Keratinocyte (primary cell): ENCODE measurements at regions not wholly inside any gene's neighbourhood (a gene's known extent, or its start where the extent isn't known, plus 50 kb on each side); places are given as distances from the start of the nearest gene placed in this dataset.

ENCODE experiments used
- DNase-seq: peaks from one replicate; pipeline ENCODE4 v3.0.0-alpha.2; 2011; ENCODE audit warnings: low read depth, missing footprints, low spot score
- FAIRE-seq: peaks from 2 replicates; lab custom pipeline; 2011; peaks lifted over from hg19 to GRCh38; lab: Jason Lieb, UNC
- H2AFZ ChIP-seq: 2 replicates; pipeline ENCODE4 v1.6.0; 2012; ENCODE audit warnings: low read length, control low read depth, inconsistent platforms; ENCODE audit not compliant: control insufficient read depth
- H3K27ac ChIP-seq: 2 replicates; pipeline ENCODE4 v1.5.1; 2011; ENCODE audit warnings: low read length; ENCODE audit not compliant: control insufficient read depth, insufficient read depth
- H3K27me3 ChIP-seq: 3 replicates; pipeline ENCODE4 v1.6.0; 2011; ENCODE audit warnings: low read length; ENCODE audit not compliant: control insufficient read depth, insufficient read depth; ENCODE audit errors: extremely low read depth
- H3K36me3 ChIP-seq, 2 experiments: 2 replicates in 1 of 2; 3 replicates in 1 of 2; pipeline ENCODE4 v1.5.1; 2011; ENCODE audit warnings: low read length in 2 of 2, mild to moderate bottlenecking in 1 of 2; ENCODE audit not compliant: control insufficient read depth in 2 of 2, insufficient read depth in 2 of 2; ENCODE audit errors: extremely low read depth in 1 of 2
- H3K4me1 ChIP-seq: 3 replicates; pipeline ENCODE4 v1.5.1; 2011; ENCODE audit warnings: low read length; ENCODE audit not compliant: control insufficient read depth, insufficient read depth; ENCODE audit errors: extremely low read depth
- H3K4me2 ChIP-seq: 3 replicates; pipeline ENCODE4 v1.6.0; 2011; ENCODE audit warnings: low read depth, low read length; ENCODE audit not compliant: control insufficient read depth, insufficient read depth; ENCODE audit errors: extremely low read depth
- H3K4me3 ChIP-seq, 3 experiments: fragments of 200-600 bp in 1 of 3; sonication (generic) in 1 of 3; 2 replicates in 2 of 3; 3 replicates in 1 of 3; pipeline ENCODE4 v1.5.1; 2011 to 2016; ENCODE audit warnings: low read length in 3 of 3, mild to moderate bottlenecking in 3 of 3, control low read depth in 2 of 3, inconsistent platforms in 1 of 3, low read depth in 1 of 3, mixed read lengths in 1 of 3, mixed run types in 1 of 3, moderate library complexity in 1 of 3; ENCODE audit not compliant: control insufficient read depth in 2 of 3, insufficient read depth in 2 of 3; ENCODE audit errors: extremely low read depth in 1 of 3
- H3K79me2 ChIP-seq: 2 replicates; pipeline ENCODE4 v1.6.0; 2012; ENCODE audit warnings: low read length; ENCODE audit not compliant: control insufficient read depth, insufficient read depth
- H3K9ac ChIP-seq: 3 replicates; pipeline ENCODE4 v1.6.0; 2011; ENCODE audit warnings: low read length; ENCODE audit not compliant: control insufficient read depth, insufficient read depth; ENCODE audit errors: extremely low read depth
- H3K9me1 ChIP-seq: 3 replicates; pipeline ENCODE4 v1.6.0; 2011; ENCODE audit warnings: low read length; ENCODE audit not compliant: control insufficient read depth, insufficient read depth; ENCODE audit errors: extremely low read depth
- H3K9me3 ChIP-seq: 2 replicates; pipeline ENCODE4 v1.5.1; 2012; ENCODE audit warnings: low read depth, low read length; ENCODE audit not compliant: control insufficient read depth
- H4K20me1 ChIP-seq: 3 replicates; pipeline ENCODE4 v1.6.0; 2011; ENCODE audit warnings: low read length; ENCODE audit not compliant: control insufficient read depth, insufficient read depth; ENCODE audit errors: extremely low read depth
- CTCF ChIP-seq, 3 experiments: IDR thresholded peaks in 1 of 3; conservative IDR thresholded peaks in 1 of 3; optimal IDR thresholded peaks in 1 of 3; 2 replicates in 2 of 3; 3 replicates in 1 of 3; pipeline versions ENCODE3 to v1.5.1; 2011; ENCODE audit warnings: low read length in 3 of 3, mild to moderate bottlenecking in 3 of 3, moderate library complexity in 2 of 3, control low read depth in 1 of 3, inconsistent platforms in 1 of 3; ENCODE audit not compliant: insufficient read depth in 2 of 3; ENCODE audit errors: extremely low read depth in 1 of 3
- EZH2 ChIP-seq: IDR thresholded peaks from one replicate; pipeline ENCODE4 v1.6.1; 2012; ENCODE audit warnings: inconsistent platforms, mild to moderate bottlenecking, low read length, moderate library complexity
- dilution Hi-C: fragments of 300-500 bp; cut with MboI; formaldehyde crosslinking; loops from one replicate; pipeline ENCODE4 v1.7.0; 2020; ENCODE audit warnings: low sequenced_read_pairs; ENCODE audit not compliant: extremely low pct_ligation_motif_present

- H3K4me3 ChIP-seq, result no peak overlapping the region
- H3K79me2 ChIP-seq, result no peaks in the 10 kb centered on the region
- peak overlapping the region; percentile 31 for H3K4me2 ChIP-seq
- H3K9ac ChIP-seq, result no peak overlapping the region
- H3K27ac ChIP-seq, result no peak overlapping the region
- no peaks in the 10 kb centered on the region for H3K36me3 ChIP-seq
- TF ChIP-seq CTCF (optimal IDR thresholded peaks at IDR 0.05 in 1 of 3, IDR thresholded peaks at IDR 0.05 in 1 of 3, conservative IDR thresholded peaks at IDR 0.05 in 1 of 3; ENCODE audit: extremely low read depth in 1 of 3, insufficient read depth in 2 of 3, low read length in 3 of 3) (no peak), EZH2 (no peak)
- DNase-seq, result no peak
- dilution Hi-C loops, result no loop called here
- H3K27me3 ChIP-seq, result no peaks in the 10 kb centered on the region
- FAIRE-seq, result peak; percentile 17
- H2AFZ ChIP-seq, result peak overlapping the region; percentile 35
- H3K9me1 ChIP-seq, result no peaks in the 10 kb centered on the region
- H3K9me3 ChIP-seq, result no peaks in the 10 kb centered on the region
- peaks cover 11% of the 10 kb centered on the region for H3K4me1 ChIP-seq
- H4K20me1 ChIP-seq, result no peaks in the 10 kb centered on the region
Measured at GRCh38 chr6:137342607-137343190, 123.5 kb upstream of the IFNGR1 start.

GRCh38 chr6:137341681-137342195, 122.6 kb upstream of the IFNGR1 start:
- H3K27me3 ChIP-seq, result no peaks in the 10 kb centered on the region
- peak overlapping the region; percentile 70 for H2AFZ ChIP-seq
- H3K27ac ChIP-seq, result no peak overlapping the region
- no peaks in the 10 kb centered on the region for H3K36me3 ChIP-seq
- dilution Hi-C loops, result no loop called here
- DNase-seq (no peak), FAIRE-seq (no peak)
- TF ChIP-seq CTCF (optimal IDR thresholded peaks at IDR 0.05 in 1 of 3, IDR thresholded peaks at IDR 0.05 in 1 of 3, conservative IDR thresholded peaks at IDR 0.05 in 1 of 3; ENCODE audit: extremely low read depth in 1 of 3, insufficient read depth in 2 of 3, low read length in 3 of 3) (peak; percentile 37 to 65 (median 45)), EZH2 (no peak)
- no peak overlapping the region for H3K4me3 ChIP-seq
- H3K79me2 ChIP-seq, result no peaks in the 10 kb centered on the region
- no peaks in the 10 kb centered on the region for H4K20me1 ChIP-seq
- H3K4me1 ChIP-seq, result peaks cover 11% of the 10 kb centered on the region
- H3K9me3 ChIP-seq, result no peaks in the 10 kb centered on the region
- peak overlapping the region; percentile 25 for H3K4me2 ChIP-seq
- no peak overlapping the region for H3K9ac ChIP-seq
- no peaks in the 10 kb centered on the region for H3K9me1 ChIP-seq
